ENCODE measurements at regions not wholly inside any gene's neighbourhood (a gene's known extent, or its start where the extent isn't known, plus 50 kb on each side); places are given as distances from the start of the nearest gene placed in this dataset.

- no peak for DNase-seq (ENCODE audit: low read depth)
- TF ChIP-seq, protein P1, sequence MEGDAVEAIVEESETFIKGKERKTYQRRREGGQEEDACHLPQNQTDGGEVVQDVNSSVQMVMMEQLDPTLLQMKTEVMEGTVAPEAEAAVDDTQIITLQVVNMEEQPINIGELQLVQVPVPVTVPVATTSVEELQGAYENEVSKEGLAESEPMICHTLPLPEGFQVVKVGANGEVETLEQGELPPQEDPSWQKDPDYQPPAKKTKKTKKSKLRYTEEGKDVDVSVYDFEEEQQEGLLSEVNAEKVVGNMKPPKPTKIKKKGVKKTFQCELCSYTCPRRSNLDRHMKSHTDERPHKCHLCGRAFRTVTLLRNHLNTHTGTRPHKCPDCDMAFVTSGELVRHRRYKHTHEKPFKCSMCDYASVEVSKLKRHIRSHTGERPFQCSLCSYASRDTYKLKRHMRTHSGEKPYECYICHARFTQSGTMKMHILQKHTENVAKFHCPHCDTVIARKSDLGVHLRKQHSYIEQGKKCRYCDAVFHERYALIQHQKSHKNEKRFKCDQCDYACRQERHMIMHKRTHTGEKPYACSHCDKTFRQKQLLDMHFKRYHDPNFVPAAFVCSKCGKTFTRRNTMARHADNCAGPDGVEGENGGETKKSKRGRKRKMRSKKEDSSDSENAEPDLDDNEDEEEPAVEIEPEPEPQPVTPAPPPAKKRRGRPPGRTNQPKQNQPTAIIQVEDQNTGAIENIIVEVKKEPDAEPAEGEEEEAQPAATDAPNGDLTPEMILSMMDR (IDR thresholded peaks at IDR 0.05; ENCODE audit: insufficient read depth, low read depth, low read length, missing control alignments), result no peak
- H3K4me3 ChIP-seq (ENCODE audit: low read length), result no peak overlapping the region
Measured at GRCh38 chr14:104245723-104246122, 107.3 kb downstream of the KIF26A start.

GRCh38 chr14:104246401-104247335 is 108.3 kb downstream of the KIF26A start:
- TF ChIP-seq, protein P1 (IDR thresholded peaks at IDR 0.05; ENCODE audit: insufficient read depth, low read depth, low read length, missing control alignments), result no peak
- DNase-seq (ENCODE audit: low read depth), result no peak
- H3K4me3 ChIP-seq (ENCODE audit: low read length), result no peak overlapping the region

DNA sequence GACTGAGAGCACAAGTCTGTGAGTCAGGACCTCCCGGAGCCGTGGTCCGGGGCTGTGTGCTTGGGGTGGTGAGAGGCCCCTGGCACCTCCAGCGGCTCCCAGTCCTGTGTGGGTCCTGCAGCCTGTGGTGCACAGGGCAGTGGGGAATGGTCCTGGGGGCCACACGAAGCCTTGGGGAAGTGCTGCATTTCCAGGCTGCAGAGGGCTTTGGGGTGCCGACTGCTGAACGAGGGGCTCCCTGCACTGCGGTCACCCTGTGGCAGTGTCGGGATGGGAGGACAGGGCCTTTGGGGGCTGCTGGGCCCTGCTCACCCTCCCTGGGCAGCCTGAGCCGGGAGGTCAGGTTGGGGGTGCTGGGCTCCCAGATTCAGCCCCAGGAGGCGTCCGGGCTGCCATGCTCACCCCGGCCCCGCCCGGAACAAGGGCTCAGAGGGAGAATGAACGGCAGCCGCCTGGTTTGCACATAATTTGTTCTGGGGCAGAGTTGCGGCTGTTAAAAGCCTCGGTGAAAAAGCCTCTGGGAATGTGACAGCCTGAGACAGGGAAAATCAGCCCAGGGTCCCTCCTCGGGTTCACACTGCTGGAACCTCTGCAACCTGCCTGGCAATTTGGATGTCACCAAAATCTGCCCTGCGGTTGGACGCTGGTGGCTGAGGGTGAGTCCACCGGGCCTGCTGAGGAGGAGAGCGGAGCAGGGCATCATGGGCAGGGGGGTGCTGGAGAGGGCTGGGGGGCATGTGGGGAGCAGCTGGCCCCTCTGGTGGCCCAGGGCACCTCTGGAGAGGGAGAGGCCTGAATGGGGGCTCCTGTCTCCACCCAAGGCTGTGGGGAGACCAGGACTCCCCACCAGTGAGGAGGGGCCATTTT is 109.2 kb downstream of the KIF26A start:
- H3K4me3 ChIP-seq (ENCODE audit: low read length), result no peak overlapping the region
- TF ChIP-seq, protein P1 (IDR thresholded peaks at IDR 0.05; ENCODE audit: insufficient read depth, low read depth, low read length, missing control alignments), result no peak
- DNase-seq (ENCODE audit: low read depth), result no peak

DNA sequence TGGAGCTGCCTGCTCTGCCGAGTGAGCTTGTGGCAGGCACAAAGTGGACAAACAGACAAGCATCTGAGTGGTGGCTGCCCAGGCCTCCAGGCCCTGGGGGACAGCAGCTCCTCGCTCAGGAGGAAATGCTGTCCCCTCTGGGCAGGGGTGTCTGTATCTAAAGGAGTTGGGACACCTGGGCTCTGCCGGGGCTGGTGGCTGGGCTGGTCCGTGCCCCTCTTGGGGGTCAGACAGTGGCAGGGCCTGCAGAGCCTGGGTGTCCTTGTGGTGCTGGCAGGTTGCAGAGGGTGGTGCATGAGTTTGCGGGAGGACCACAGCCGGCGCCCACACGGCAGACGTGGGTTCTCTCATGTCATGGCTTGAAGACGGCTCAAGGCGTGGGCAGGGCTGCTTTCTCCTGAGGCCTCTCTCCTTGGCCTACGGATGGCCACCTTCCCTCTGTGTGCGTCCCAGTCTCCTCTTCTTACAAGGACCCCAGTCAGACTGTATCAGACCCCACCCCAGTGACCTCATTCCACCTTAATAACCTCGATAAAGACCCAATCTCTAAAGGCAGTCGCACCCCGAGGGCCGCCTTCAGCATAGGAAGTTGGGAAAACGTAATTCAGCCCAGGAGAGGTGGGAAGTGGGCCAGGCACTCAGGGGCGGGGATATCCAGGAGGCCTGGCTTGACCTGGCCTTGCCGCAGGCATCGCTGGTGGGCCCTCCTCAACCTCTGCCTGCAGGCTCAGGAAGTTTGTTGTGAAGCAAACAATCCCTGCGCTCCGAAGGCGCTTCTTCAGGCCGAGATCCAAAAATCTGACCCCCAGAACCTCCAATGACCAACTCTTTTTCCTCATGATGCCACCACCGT is 110.0 kb downstream of the KIF26A start:
- H3K4me3 ChIP-seq (ENCODE audit: low read length), result no peak overlapping the region
- TF ChIP-seq, protein P1 (IDR thresholded peaks at IDR 0.05; ENCODE audit: insufficient read depth, low read depth, low read length, missing control alignments), result no peak
- DNase-seq (ENCODE audit: low read depth), result no peak

DNA sequence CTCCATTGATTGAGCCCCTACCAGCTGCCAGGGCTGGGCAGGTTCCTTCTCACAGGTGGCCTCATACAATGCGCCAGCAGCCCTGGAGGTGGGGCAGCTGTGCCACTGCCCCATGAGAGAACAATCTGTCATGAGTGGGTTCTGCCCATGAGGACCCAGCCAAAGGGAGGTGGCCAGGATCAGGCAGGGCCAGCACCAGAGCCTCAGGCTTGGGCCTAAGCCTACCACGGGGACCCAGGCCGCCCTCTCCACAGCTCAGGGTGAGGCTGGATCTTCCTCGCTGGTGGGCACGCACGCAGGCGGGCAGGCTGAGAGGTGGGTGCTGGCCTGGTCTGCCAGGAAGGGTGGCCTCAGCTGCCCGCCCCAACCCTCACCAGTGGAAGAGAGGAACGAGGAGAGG is 110.7 kb downstream of the KIF26A start:
- no peak overlapping the region for H3K4me3 ChIP-seq (ENCODE audit: low read length)
- no peak for DNase-seq (ENCODE audit: low read depth)
- TF ChIP-seq, protein P1 (IDR thresholded peaks at IDR 0.05; ENCODE audit: insufficient read depth, low read depth, low read length, missing control alignments), result no peak

DNA sequence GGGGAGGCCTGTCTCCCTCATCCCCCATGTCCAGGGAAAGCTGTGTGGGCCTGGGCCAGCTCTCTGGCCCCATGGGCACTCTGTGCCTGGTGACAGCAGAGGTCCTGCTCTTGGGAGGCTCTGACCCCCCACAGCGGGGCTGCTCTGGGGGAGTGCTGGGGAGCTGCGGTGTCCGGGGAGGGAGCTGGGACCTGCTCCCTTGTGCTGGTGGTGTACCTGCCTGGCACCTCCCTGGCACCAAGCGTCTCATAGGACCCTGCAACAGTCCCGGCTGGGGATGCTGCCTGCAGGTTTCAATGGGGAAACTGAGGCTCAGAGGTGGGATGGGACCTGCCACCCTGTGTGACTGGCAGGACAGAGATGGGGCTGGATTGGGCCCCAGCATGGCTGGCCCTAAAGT is 111.3 kb downstream of the KIF26A start:
- no peak overlapping the region for H3K4me3 ChIP-seq (ENCODE audit: low read length)
- no peak for DNase-seq (ENCODE audit: low read depth)
- TF ChIP-seq, protein P1 (IDR thresholded peaks at IDR 0.05; ENCODE audit: insufficient read depth, low read depth, low read length, missing control alignments), result no peak
